ENCODE measurements at regions not wholly inside any gene's neighbourhood (a gene's known extent, or its start where the extent isn't known, plus 50 kb on each side); places are given as distances from the start of the nearest gene placed in this dataset.

DNA sequence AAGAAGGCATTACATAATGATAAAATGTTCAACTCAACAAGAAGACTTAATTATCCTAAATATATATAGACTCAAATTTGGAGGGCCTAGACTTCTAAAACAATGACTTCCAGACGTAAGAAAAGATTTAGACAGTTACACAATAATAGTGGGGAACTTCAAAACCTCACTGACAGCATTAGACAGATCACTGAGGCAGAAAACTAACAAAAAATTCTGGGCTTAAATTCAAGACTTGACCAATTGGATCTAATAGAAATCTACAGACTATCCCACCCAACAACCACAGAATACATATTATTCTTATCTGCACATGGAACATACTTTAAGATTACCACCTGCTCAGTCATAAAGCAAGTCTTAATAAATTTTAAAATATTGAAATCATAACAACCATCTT lies 93.3 kb upstream of the ARSJ start:
- TF ChIP-seq, protein P1, sequence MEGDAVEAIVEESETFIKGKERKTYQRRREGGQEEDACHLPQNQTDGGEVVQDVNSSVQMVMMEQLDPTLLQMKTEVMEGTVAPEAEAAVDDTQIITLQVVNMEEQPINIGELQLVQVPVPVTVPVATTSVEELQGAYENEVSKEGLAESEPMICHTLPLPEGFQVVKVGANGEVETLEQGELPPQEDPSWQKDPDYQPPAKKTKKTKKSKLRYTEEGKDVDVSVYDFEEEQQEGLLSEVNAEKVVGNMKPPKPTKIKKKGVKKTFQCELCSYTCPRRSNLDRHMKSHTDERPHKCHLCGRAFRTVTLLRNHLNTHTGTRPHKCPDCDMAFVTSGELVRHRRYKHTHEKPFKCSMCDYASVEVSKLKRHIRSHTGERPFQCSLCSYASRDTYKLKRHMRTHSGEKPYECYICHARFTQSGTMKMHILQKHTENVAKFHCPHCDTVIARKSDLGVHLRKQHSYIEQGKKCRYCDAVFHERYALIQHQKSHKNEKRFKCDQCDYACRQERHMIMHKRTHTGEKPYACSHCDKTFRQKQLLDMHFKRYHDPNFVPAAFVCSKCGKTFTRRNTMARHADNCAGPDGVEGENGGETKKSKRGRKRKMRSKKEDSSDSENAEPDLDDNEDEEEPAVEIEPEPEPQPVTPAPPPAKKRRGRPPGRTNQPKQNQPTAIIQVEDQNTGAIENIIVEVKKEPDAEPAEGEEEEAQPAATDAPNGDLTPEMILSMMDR (IDR thresholded peaks at IDR 0.05): no peak
- TF ChIP-seq POLR2A (IDR thresholded peaks at IDR 0.05): no peak

All from body of pancreas (tissue), 4 donors.